ENCODE measurements at regions not wholly inside any gene's neighbourhood (a gene's known extent, or its start where the extent isn't known, plus 50 kb on each side); places are given as distances from the start of the nearest gene placed in this dataset.

GRCh38 chr15:72967397-72967796 lies 84.9 kb upstream of the NEO1 start:
- no peak for FAIRE-seq
- no peak for TF ChIP-seq CTCF (IDR thresholded peaks at IDR 0.05; ENCODE audit: insufficient read depth, missing control alignments)
- no peak for DNase-seq (ENCODE audit: insufficient read length, low spot score)

GRCh38 chr15:72966641-72967040 lies 85.6 kb upstream of the NEO1 start:
- FAIRE-seq: no peak
- no peak for TF ChIP-seq CTCF (IDR thresholded peaks at IDR 0.05; ENCODE audit: insufficient read depth, missing control alignments)
- DNase-seq (ENCODE audit: insufficient read length, low spot score): no peak

- DNase-seq (ENCODE audit: insufficient read length, low spot score) (no peak), FAIRE-seq (no peak)
- TF ChIP-seq CTCF (IDR thresholded peaks at IDR 0.05; ENCODE audit: insufficient read depth, missing control alignments): no peak
Observed at GRCh38 chr15:72965671-72966070, 86.6 kb upstream of the NEO1 start.

- TF ChIP-seq CTCF (IDR thresholded peaks at IDR 0.05; ENCODE audit: insufficient read depth, missing control alignments): no peak
- no peak for FAIRE-seq
- no peak for DNase-seq (ENCODE audit: insufficient read length, low spot score)
Observed at GRCh38 chr15:72964542-72964941, 87.7 kb upstream of the NEO1 start.

- no peak for DNase-seq (ENCODE audit: insufficient read length, low spot score)
- FAIRE-seq: no peak
- TF ChIP-seq CTCF (IDR thresholded peaks at IDR 0.05; ENCODE audit: insufficient read depth, missing control alignments): no peak
Observed at GRCh38 chr15:72964135-72964534, 88.1 kb upstream of the NEO1 start.

- no peak for TF ChIP-seq CTCF (IDR thresholded peaks at IDR 0.05; ENCODE audit: insufficient read depth, missing control alignments)
- FAIRE-seq (no peak), DNase-seq (ENCODE audit: insufficient read length, low spot score) (no peak)
Observed at GRCh38 chr15:72962054-72962702, 90.1 kb upstream of the NEO1 start.

GRCh38 chr15:72961346-72961745 lies 90.9 kb upstream of the NEO1 start:
- no peak for TF ChIP-seq CTCF (IDR thresholded peaks at IDR 0.05; ENCODE audit: insufficient read depth, missing control alignments)
- no peak for DNase-seq (ENCODE audit: insufficient read length, low spot score)
- no peak for FAIRE-seq

Data from D721Med (cell line).